Vagina (tissue), 2 donors: ENCODE measurements at regions not wholly inside any gene's neighbourhood (a gene's known extent, or its start where the extent isn't known, plus 50 kb on each side); places are given as distances from the start of the nearest gene placed in this dataset.

Source experiments
- DNase-seq, 2 donors: peaks; one replicate each; pipeline ENCODE4 v3.0.0-alpha.2; 2017; ENCODE audit errors: extremely low spot score in 2 of 2
- H3K27ac ChIP-seq: fragments of 200-600 bp; sonication (generic); one replicate; pipeline ENCODE4 v1.5.1; 2019
- H3K27me3 ChIP-seq: fragments of 200-600 bp; sonication (generic); one replicate; pipeline ENCODE4 v1.5.1; 2019
- H3K36me3 ChIP-seq, 2 donors: fragments of 200-600 bp; sonication (generic); one replicate each; pipeline ENCODE4 v1.5.1; 2017 to 2019
- H3K4me1 ChIP-seq: fragments of 200-600 bp; sonication (generic); one replicate; pipeline ENCODE4 v1.5.1; 2019
- H3K4me3 ChIP-seq, 2 donors: fragments of 200-600 bp; sonication (generic); 1 replicate in 1 of 2; 2 replicates in 1 of 2; pipeline ENCODE4 v1.5.1; 2016 to 2019
- H3K9me3 ChIP-seq: fragments of 200-600 bp; sonication (generic); one replicate; pipeline ENCODE4 v1.5.1; 2019
- CTCF ChIP-seq, 3 experiments: fragments of 450-650 bp in 2 of 3; fragments of 200-600 bp in 1 of 3; sonication (generic) in 1 of 3; IDR thresholded peaks; one replicate each; pipeline ENCODE4 v1.5.1; 2017 to 2019; ENCODE audit warnings: antibody characterized with exemption in 3 of 3, mild to moderate bottlenecking in 2 of 3, moderate library complexity in 2 of 3
- POLR2A ChIP-seq, 2 donors: fragments of 450-650 bp; IDR thresholded peaks; one replicate each; pipeline ENCODE4 v1.6.1; 2017; ENCODE audit warnings: antibody characterized with exemption in 2 of 2, mild to moderate bottlenecking in 2 of 2, moderate library complexity in 2 of 2
- POLR2AphosphoS5 ChIP-seq, 2 donors: sonication (generic); formaldehyde crosslinking; IDR thresholded peaks; one replicate each; pipeline ENCODE4 v1.9.0; 2017; ENCODE audit warnings: antibody characterized with exemption in 2 of 2, mild to moderate bottlenecking in 2 of 2, low read depth in 1 of 2; ENCODE audit not compliant: insufficient read depth in 1 of 2
- intact Hi-C: fragments of 100-400 bp; cut with DNase I; formaldehyde crosslinking; loops from one replicate; pipeline ENCODE4 v1.15.1; 2023

GRCh38 chr15:94847325-94847724 lies 616.0 kb downstream of the MCTP2 start:
- Histone ChIP-seq H3K9me3 (no peaks in the 10 kb centered on the region), H3K4me1 (no peaks in the 10 kb centered on the region), H3K36me3 (no peaks in the 10 kb centered on the region), H3K4me3 (no peak overlapping the region), H3K27ac (no peak overlapping the region), H3K27me3 (no peaks in the 10 kb centered on the region)
- intact Hi-C loops: no loop called here
- no peak for TF ChIP-seq POLR2AphosphoS5 (IDR thresholded peaks at IDR 0.05; ENCODE audit: insufficient read depth in 1 of 2, low read depth in 1 of 2)
- no peak for TF ChIP-seq CTCF (IDR thresholded peaks at IDR 0.05)
- no peak for TF ChIP-seq POLR2A (IDR thresholded peaks at IDR 0.05)
- no peak for DNase-seq

- Histone ChIP-seq H3K4me3 (no peak overlapping the region), H3K27me3 (no peaks in the 10 kb centered on the region), H3K9me3 (no peaks in the 10 kb centered on the region), H3K36me3 (no peaks in the 10 kb centered on the region), H3K4me1 (no peaks in the 10 kb centered on the region), H3K27ac (no peak overlapping the region)
- intact Hi-C loops: no loop called here
- DNase-seq: no peak
- TF ChIP-seq POLR2AphosphoS5 (IDR thresholded peaks at IDR 0.05; ENCODE audit: insufficient read depth in 1 of 2, low read depth in 1 of 2): no peak
- no peak for TF ChIP-seq CTCF (IDR thresholded peaks at IDR 0.05)
- TF ChIP-seq POLR2A (IDR thresholded peaks at IDR 0.05): no peak
Observed at GRCh38 chr15:94848054-94848453, 616.7 kb downstream of the MCTP2 start.

GRCh38 chr15:94855018-94855408 lies 623.7 kb downstream of the MCTP2 start:
- Histone ChIP-seq H3K27me3 (no peaks in the 10 kb centered on the region), H3K4me1 (no peaks in the 10 kb centered on the region), H3K4me3 (no peak overlapping the region), H3K9me3 (no peaks in the 10 kb centered on the region), H3K36me3 (no peaks in the 10 kb centered on the region), H3K27ac (no peak overlapping the region)
- intact Hi-C loops: no loop called here
- TF ChIP-seq CTCF (IDR thresholded peaks at IDR 0.05) (no peak), POLR2AphosphoS5 (IDR thresholded peaks at IDR 0.05; ENCODE audit: insufficient read depth in 1 of 2, low read depth in 1 of 2) (no peak), POLR2A (IDR thresholded peaks at IDR 0.05) (no peak)
- no peak for DNase-seq

- H3K27me3 ChIP-seq: no peaks in the 10 kb centered on the region
- H3K9me3 ChIP-seq: no peaks in the 10 kb centered on the region
- DNase-seq: no peak
- no peak overlapping the region for H3K27ac ChIP-seq
- TF ChIP-seq POLR2A (IDR thresholded peaks at IDR 0.05): no peak
- TF ChIP-seq CTCF (IDR thresholded peaks at IDR 0.05): no peak
- TF ChIP-seq POLR2AphosphoS5 (IDR thresholded peaks at IDR 0.05; ENCODE audit: insufficient read depth in 1 of 2, low read depth in 1 of 2): no peak
- H3K4me1 ChIP-seq: no peaks in the 10 kb centered on the region
- H3K4me3 ChIP-seq: no peak overlapping the region
- no peaks in the 10 kb centered on the region for H3K36me3 ChIP-seq
- intact Hi-C loops: no loop called here
Observed at GRCh38 chr15:94855409-94856266, 624.3 kb downstream of the MCTP2 start.

GRCh38 chr15:94856267-94856854 lies 625.0 kb downstream of the MCTP2 start:
- Histone ChIP-seq H3K4me1 (no peaks in the 10 kb centered on the region), H3K4me3 (no peak overlapping the region), H3K9me3 (no peaks in the 10 kb centered on the region), H3K36me3 (no peaks in the 10 kb centered on the region), H3K27me3 (no peaks in the 10 kb centered on the region), H3K27ac (no peak overlapping the region)
- intact Hi-C loops: no loop called here
- TF ChIP-seq POLR2A (IDR thresholded peaks at IDR 0.05) (no peak), POLR2AphosphoS5 (IDR thresholded peaks at IDR 0.05; ENCODE audit: insufficient read depth in 1 of 2, low read depth in 1 of 2) (no peak), CTCF (IDR thresholded peaks at IDR 0.05) (no peak)
- DNase-seq: no peak
